ENCODE measurements at regions not wholly inside any gene's neighbourhood (a gene's known extent, or its start where the extent isn't known, plus 50 kb on each side); places are given as distances from the start of the nearest gene placed in this dataset.

- H3K4me3 ChIP-seq (ENCODE audit: low read depth, low read length) = no peak overlapping the region
- DNase-seq (ENCODE audit: low read depth) = no peak
- TF ChIP-seq CTCF (IDR thresholded peaks at IDR 0.05; ENCODE audit: insufficient read depth, low read depth, low read length, missing control alignments) = no peak
Observed at GRCh38 chr6:113353392-113353791, 503.8 kb upstream of the MARCKS start.

- no peak overlapping the region for H3K4me3 ChIP-seq (ENCODE audit: low read depth, low read length)
- no peak for TF ChIP-seq CTCF (IDR thresholded peaks at IDR 0.05; ENCODE audit: insufficient read depth, low read depth, low read length, missing control alignments)
Observed at GRCh38 chr6:113354204-113354895, 502.8 kb upstream of the MARCKS start.

GRCh38 chr6:113356139-113356538 lies 501.0 kb upstream of the MARCKS start:
- TF ChIP-seq CTCF (IDR thresholded peaks at IDR 0.05; ENCODE audit: insufficient read depth, low read depth, low read length, missing control alignments) = no peak
- no peak for DNase-seq (ENCODE audit: low read depth)
- no peak overlapping the region for H3K4me3 ChIP-seq (ENCODE audit: low read depth, low read length)

More at GRCh38 chr6:113354204-113354895, 502.8 kb upstream of the MARCKS start:
- no peak for DNase-seq (ENCODE audit: low read depth)

- TF ChIP-seq CTCF (IDR thresholded peaks at IDR 0.05; ENCODE audit: insufficient read depth, low read depth, low read length, missing control alignments) = no peak
- DNase-seq (ENCODE audit: low read depth) = no peak
- H3K4me3 ChIP-seq (ENCODE audit: low read depth, low read length) = no peak overlapping the region
Observed at GRCh38 chr6:113357041-113357440, 500.1 kb upstream of the MARCKS start.

- no peak for TF ChIP-seq CTCF (IDR thresholded peaks at IDR 0.05; ENCODE audit: insufficient read depth, low read depth, low read length, missing control alignments)
- no peak overlapping the region for H3K4me3 ChIP-seq (ENCODE audit: low read depth, low read length)
- no peak for DNase-seq (ENCODE audit: low read depth)
Observed at GRCh38 chr6:113358063-113358583, 499.0 kb upstream of the MARCKS start.

GRCh38 chr6:113359155-113360140 lies 497.7 kb upstream of the MARCKS start:
- H3K4me3 ChIP-seq (ENCODE audit: low read depth, low read length) = no peak overlapping the region
- TF ChIP-seq CTCF (IDR thresholded peaks at IDR 0.05; ENCODE audit: insufficient read depth, low read depth, low read length, missing control alignments) = no peak

More at GRCh38 chr6:113359155-113360140, 497.7 kb upstream of the MARCKS start:
- no peak for DNase-seq (ENCODE audit: low read depth)

Data from GM12865 (cell line).